Fibroblast of upper back skin (primary cell): ENCODE measurements at regions not wholly inside any gene's neighbourhood (a gene's known extent, or its start where the extent isn't known, plus 50 kb on each side); places are given as distances from the start of the nearest gene placed in this dataset.

Experiments
- DNase-seq: peaks from one replicate; pipeline ENCODE4 v3.0.0-alpha.2; 2013

DNA sequence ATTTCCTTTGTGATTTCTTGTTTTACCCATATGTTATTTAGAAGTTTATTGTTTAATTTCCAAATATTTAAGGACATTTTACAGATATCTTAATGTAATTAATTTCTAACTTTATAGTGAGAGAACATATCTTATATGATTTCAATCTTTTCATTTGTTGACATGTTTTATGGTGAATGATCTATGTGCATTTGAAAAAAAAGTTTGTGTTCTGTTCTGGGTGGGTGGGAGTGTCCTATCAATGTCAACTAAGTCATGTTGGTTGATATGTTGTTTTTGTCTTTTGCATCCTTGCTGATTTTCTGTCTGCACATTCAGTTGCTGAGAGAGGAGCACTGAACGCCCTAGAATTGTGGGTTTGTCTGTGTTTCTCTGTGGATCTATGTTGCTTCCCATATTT, 50.3 kb upstream of the CBFA2T3 start:
- no peak for DNase-seq

- no peak for DNase-seq
These were observed 55.0 kb upstream of the CBFA2T3 start for GRCh38 chr16:89031715-89032659.

- no peak for DNase-seq
These were observed 56.3 kb upstream of the CBFA2T3 start for GRCh38 chr16:89033304-89033703.

DNA sequence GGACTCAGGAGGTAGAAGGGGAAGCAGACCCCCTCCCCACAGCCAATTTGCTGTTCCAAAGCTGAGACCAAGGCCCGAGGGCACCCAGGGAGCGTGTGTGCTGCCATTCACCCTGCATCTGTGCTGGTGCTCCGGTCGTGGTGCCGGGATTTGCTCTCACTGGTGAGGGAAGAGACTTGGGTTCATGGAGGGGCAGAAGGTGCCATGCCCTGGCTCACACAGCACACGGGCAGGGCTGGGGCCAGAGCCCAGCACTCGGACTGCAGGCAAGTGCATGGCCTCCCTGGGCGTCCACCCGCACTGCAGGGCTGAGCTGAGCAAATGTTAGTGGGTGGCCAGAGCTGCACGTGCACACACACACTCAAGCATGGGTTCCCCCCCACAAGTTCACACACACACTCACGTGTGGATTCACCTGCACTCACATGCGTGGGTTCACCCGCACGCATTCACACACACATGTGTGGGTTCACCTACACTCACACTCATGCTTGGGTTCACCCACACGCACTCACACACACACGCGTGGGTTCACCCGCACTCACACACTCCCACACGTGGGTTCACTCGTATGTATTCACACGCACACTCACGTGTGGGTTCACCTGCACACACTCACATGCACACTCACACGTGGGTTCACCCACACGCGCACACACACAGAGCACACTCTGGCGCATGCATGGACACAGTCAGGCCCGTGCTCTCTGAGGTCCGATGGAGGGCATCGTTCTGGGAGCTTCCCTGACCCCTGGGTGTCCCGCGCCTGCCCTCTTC, 57.0 kb upstream of the CBFA2T3 start:
- DNase-seq = no peak

- no peak for DNase-seq
These were observed 57.6 kb upstream of the CBFA2T3 start for GRCh38 chr16:89034573-89034961.

DNA sequence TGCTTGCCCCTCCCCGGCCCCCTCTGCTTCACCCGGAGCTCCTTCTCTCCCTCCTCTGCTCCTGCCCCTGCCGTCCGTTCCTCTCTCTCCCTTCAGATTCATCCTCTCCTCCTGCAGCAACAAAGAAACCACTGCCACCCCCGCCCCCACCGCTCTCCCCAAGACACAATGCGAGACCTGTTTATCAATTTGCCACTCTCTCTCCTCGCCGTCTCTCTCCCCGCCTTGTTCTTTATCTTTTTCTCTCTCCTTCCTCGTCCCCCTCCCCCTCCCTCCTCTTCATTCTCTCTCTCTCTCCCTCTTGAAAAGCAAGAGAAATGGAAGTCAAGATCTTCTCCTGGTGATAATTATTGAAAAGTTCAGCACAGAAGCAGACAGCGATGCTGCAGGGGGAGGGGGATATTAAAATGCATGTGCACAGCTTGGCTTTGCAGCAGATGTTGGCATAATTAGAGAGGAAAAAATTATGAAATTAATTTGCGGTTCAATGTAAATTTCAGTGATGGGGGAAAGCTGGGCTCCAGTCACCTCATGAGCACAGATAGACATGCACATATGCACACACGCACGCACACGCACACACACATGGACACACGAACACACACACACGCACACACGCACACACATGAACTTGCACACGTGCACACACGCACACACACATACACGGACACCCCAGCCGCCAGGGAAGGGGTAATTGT, 58.1 kb upstream of the CBFA2T3 start:
- DNase-seq = no peak

- no peak for DNase-seq
These were observed 57.7 kb upstream of the ACSF3 start for GRCh38 chr16:89035669-89036570.

GRCh38 chr16:89036776-89037175, 56.9 kb upstream of the ACSF3 start:
- DNase-seq = no peak

DNA sequence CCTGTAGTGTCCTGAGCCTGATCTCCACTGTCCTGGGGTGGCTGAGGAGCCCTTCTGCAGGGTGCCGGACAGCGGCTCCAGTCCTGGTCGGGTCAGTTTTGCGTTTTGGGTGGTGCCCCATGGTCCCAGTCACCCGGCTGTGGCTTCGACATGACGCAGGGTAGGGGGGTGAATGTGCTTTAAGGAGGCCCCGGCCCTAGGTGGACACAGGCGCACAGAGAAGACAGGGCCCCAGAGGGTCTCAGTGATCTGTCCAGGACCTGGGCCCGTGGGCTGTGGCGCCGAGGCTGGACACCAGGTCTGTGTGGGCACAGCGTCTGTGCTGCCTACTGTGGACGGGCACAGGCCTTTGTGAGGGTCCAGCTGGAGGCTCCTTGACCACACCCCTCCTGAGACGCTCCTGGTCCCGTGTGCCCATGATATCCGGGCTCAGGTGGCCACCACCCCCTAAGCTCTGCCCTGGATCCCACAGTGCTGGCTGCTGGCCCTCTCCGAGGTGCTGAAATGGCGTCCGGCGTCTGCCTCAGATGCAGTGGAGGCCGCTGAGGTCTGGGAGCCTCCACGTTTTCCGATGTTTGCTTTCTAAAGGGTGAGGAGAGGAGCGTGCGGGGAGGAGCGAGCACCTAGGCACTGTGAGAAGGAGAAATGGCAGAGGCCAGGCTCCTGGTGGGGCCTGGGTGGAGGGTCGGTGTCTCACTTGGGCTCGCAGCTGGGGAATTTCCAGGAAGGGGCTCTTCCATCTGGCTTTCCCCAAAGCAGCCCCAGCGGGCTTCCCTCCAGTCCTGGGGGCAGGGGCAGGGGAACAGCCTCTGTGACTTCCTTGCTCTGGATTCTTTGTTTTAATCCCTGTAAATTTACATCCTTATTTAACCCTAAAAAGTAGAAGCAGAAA, 56.1 kb upstream of the ACSF3 start:
- peak; percentile 21 for DNase-seq

GRCh38 chr16:89038221-89038721, 55.4 kb upstream of the ACSF3 start:
- DNase-seq = no peak

GRCh38 chr16:89038811-89039735, 54.6 kb upstream of the ACSF3 start:
- no peak for DNase-seq

GRCh38 chr16:89039756-89040155, 53.9 kb upstream of the ACSF3 start:
- no peak for DNase-seq

- no peak for DNase-seq
These were observed 53.3 kb upstream of the ACSF3 start for GRCh38 chr16:89040391-89040790.

GRCh38 chr16:89040861-89041570, 52.6 kb upstream of the ACSF3 start:
- no peak for DNase-seq

GRCh38 chr16:89041571-89042481, 51.8 kb upstream of the ACSF3 start:
- DNase-seq = no peak

- DNase-seq = no peak
These were observed 50.7 kb upstream of the ACSF3 start for GRCh38 chr16:89042711-89043551.
